Forelimb muscle (tissue), 1 donor: ENCODE measurements at regions not wholly inside any gene's neighbourhood (a gene's known extent, or its start where the extent isn't known, plus 50 kb on each side); places are given as distances from the start of the nearest gene placed in this dataset.
A peak's percentile ranks its signal among the peaks of the same experiment; 100 is the strongest.
"Not testable (repeated sequence)": the region's sequence is repeated elsewhere in the genome, so short reads cannot be mapped to it uniquely, and the experiment has no call there.

ENCODE experiments used
- DNase-seq: peaks from one replicate; pipeline ENCODE4 v3.0.0-alpha.2; 2013; ENCODE audit warnings: low read depth

DNA sequence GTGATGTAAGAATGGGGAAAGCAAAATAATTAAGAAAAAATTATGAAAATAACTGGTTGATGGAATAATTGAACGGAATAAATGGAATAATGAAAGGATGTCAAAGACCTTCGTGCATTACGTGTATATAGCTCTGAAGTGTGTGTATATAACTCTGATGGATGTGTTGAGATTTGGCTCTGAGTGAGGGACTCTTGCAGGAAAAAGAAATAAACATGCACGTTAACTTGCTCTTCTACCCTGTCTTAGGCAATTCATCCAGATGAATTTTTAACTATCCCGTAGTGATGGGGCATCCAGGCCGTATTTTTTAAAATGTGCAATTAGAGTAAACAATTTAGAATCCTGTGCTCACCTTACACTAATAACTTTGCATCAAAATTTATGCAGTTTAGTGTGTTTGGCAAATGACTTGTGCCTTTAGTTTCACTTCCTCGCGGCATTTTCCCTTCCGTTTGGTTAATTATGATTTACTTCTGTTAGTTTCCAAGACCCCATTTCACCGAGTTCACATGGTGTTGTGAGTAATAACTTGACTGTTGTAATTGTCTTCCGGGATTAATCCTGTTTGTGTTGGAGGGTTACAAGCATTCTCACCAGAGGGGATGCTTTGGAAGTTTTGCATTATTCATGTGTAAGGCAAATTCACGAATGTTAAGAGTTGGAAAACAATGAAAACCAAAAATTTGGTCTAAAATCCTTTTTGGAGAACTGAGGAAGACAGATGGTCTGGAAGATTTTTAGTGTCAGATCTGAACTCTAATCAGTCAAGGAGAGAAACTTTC is 256.5 kb upstream of the FAT1 start:
- no peak for DNase-seq

DNA sequence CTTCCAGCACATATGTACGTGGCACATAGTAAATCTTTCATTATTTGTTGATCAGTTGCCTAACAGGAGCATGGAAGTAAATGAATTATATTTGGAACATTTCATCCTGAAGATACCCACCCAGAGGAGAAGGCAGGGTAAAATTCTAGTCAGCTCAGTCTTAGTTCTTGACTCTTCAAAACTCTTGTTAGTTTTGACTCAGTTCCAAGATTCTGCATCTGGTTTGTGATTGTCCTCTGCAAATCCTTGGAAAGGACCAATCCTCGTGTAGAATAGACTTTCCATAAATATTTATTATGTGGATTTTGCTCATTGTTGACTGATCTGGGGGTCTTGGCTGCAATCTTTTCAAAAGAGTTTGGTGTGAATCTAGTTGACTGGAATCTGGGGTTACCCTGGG is 257.5 kb upstream of the FAT1 start:
- DNase-seq: no peak

DNA sequence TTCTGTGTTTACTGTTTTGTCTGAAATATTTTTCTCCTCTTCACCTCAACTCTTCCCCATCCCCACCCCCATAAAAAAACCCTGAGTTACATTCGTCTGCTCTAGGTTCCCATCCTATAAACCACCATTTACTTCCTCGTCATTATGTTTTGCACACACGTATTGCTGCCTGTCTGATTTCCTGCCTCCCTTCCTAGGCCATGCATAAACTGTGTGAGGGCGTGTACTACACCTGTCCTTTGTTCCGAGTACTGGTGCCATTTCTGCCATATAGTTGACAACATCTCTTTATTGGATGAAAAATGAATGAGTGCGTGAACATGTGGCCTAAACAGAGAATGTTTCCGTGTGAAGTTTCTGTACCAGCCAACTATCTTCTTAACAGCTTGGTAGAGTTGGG is 258.5 kb upstream of the FAT1 start:
- no peak for DNase-seq

DNA sequence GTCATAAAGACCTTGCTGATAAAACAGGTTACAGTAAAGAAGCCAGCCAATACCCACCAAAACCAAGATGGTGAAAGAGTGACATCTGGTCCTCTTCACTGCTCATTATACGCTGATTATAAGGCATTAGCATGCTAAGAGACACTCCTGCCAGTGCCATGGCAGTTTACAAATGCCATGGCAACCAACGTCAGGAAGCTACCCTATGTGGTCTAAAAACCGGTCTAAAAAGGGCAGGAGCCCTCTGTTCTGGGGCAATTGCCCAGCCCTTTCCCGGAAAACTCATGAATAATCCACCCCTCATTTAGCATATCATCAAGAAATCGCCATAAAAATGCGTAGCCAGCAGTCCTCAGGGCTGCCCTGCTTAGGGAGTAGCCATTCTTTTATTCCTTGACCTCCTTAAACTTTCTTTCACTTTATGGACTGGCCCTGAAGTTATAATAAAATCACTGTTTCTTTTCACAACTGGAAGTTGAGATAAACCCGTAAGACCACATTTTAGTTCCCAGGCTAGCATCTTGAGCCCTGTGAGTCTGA is 260.5 kb upstream of the FAT1 start:
- DNase-seq: no peak

DNA sequence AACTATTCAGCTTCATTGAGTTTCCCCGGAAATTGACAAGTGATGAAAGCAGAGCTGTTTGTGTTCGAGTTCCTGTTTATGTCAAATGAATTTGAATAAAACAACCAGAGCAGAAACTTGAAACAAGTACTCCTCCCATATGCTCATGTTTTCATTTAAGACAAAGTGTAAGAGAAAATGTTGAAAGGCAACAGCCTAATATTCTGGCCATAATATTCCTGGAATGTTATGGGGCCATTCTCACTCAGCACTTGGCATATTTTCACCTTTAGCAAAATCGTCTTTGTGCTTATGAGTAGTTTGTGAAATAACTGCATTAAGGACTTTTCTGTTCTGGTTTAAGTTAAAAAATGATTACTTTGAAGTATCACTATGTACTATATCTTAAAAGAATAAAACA is 276.0 kb upstream of the FAT1 start:
- DNase-seq: no peak

DNA sequence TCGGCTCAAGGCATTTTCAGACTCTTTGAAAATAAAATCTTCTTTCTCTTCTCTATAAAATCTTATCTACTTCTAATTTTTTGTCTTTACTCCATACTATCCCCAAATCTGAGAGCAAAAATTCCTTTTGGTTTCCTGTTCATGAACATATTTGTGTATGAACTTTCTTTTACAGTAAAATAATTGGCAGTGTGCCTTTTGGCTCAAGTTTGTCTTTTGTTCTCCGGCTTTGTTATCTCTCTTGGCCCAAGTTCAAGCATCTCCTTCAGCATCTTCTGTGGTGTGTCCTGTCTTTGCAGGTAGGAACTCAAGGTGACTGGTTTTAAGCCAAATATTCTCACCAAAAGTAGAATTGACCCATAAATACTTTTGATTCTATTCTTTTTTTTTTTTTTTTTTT is 276.6 kb upstream of the FAT1 start:
- no peak for DNase-seq

DNA sequence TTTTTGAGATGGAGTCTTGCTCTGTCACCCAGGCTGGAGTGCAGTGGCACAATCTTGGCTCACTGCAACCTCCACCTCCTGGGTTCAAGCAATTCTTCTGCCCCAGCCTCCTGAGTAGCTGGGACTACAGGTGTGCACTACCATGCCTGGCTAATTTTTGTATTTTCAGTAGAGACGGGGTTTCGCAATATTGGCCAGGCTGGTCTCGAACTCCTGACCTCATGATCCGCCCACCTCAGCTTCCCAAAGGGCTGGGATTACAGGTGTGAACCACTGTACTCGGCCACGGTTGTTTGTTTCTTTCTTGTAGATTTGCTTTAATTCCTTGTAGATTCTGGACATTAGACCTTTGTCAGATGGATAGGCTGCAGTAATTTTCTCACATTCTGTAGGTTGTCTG is 278.5 kb upstream of the FAT1 start:
- DNase-seq: not testable (repeated sequence)

DNA sequence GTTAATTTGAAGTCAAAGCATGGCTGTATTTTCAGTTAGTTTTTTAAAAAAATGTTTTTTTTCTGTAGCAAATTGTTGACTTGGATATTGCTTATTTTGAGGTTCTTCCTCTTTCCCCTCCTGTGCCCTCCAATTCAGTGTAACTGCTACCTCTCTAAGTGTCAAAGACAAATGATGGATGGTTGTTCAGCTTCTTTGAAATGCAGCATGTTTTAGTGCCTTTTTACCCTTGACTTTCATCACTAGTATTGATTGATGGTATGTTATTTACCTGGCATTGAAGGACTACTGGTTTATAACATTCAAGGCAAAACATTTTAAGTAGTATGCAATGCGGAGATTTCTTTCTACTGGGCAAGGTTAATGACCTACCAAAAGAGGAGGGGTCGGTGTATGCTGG is 281.0 kb upstream of the FAT1 start:
- no peak for DNase-seq

DNA sequence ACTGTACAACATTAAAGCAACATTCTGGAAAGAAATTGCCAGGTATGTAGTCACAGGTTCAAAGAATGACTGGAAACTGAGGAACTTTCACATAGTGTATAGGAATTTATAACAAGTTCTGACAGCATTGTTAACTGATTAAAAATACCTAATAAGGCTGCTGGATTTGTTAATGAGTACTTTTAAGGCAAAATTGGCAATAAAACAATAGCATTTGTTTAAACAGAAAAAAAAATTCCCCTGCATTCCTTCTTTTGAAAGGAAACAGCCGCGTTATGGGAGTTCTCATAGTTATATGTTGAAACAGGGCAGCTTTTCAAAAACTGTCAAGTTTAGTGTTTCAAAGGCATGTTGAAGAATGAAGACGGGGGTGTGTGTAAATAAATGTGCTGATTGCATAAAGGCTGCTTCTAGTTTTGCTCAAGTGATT is 282.5 kb upstream of the FAT1 start:
- no peak for DNase-seq

DNA sequence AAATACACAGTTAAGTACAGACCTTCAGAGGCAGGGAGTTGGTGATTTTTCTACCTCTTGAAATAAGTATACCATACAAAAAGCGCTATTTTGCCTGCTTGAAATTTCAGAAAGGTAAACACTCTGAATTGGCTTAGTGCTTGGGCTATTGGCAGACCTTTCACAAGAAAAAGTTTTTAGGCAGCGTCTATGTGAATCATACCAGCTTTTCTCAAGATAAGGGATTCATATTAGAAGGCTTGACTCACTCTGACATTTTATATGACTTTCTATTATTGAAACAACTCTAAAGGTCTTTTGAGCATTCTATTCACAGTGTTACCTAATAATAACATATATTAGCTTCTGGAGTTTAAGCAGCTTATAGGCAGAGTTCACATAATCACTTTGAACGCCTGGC is 286.4 kb upstream of the FAT1 start:
- DNase-seq: no peak

DNA sequence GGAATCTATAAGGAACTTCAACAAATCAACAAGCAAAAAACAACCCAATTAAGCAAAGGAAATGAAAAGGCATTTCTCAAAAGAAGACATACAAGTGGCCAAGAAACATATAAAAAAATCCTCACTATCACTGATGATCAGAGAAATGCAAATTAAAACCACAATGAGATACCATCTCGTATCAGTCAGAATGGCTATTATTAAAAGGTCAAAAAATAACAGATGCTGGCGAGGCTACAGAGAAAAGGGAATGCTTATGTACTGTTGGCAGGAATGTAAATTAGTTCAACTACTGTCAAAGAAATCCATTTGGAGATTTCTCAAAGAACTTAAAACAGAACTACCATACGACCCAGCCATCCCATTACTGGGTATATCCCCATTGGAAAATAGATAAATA is 292.4 kb upstream of the FAT1 start:
- no peak for DNase-seq

DNA sequence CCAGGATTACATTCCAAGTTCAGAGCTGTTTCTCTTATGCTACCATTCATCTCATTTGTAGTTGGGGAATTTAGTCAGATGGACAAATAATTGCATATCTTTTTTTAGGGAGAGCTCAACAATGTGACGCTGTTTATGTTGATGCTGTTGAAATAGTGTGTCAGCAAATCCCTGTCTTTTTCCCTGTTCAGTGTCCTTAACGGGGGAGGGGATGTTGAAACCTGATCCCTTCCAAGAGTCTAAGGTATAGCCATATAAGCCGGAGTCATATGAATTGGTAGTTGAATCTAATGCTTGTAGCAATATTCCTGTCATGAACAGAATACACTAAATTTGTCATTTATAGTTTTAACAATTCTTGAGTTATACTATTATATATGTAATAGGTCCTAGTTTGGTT is 293.5 kb upstream of the FAT1 start:
- DNase-seq: no peak

DNA sequence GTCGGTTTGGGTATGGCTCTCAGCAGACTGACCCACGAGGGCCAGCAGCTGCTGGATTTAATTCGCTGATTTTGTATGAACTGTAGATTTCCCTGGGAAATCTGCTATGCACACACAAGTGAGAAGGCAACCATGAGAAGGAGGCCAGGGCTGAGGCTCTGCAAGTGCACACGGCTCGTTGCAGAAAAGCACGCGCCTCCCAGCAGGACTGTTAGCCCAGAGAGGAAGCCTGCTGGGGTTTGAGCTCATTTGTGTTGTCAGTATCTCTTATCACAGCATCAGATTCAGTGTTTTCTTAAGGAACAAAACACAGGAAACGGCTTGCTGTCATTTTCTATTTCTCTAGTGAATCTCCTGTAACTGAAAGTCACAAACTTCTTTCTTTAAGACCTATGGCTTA is 296.2 kb upstream of the FAT1 start:
- no peak for DNase-seq

DNA sequence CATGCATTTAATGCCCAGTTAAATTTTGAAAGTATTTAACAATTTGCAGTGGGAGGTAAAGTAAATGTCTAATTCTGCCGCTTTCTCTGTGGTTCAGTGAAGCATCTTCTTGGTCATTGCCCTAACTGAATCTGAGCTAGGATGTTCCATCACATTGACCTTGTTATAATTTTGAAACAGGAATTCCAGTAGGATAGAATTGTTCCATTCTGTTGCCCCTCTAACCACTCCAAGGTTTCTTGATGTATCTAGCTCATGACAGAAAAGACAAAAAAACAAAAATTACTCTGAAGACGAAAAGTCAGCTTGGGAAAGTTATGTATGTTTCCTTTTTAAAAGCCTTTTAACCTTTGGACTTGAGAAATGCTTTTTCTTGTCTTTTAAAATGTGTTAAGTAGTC is 297.0 kb upstream of the FAT1 start:
- no peak for DNase-seq

DNA sequence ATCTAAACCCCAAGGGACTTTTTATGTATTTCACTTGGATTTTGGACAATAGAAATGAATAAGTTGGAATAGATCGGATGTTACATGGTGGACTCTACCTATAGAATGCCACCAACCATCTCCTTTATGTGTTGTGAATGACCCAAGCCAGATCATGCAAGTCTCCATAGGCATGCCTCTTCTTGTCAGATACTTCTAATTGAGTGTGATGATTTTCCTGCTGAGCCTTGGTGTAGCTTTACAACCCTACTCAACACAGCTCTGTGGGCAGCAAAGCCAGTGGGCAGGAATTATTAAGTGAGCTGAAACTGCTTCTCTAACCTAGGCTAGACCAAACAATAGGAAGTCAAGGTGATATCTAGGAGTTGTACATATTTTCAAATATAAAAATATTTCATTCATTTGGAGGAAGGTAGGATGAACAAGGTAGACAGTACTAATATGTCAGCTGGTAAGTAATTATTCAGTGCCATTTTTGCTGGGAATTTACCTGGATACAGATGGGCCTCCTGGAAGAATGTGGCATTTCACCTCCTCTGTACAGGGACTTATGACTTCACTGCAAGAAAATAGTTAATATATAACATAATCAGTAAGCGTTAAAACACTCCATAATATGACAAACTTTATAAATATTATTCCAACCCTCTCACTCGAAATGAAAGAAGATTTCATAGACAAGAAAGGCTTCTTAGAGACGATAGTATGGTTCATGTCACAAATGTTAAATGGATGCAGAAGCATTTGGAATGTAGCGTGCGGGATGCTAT is 298.0 kb upstream of the FAT1 start:
- no peak for DNase-seq

DNA sequence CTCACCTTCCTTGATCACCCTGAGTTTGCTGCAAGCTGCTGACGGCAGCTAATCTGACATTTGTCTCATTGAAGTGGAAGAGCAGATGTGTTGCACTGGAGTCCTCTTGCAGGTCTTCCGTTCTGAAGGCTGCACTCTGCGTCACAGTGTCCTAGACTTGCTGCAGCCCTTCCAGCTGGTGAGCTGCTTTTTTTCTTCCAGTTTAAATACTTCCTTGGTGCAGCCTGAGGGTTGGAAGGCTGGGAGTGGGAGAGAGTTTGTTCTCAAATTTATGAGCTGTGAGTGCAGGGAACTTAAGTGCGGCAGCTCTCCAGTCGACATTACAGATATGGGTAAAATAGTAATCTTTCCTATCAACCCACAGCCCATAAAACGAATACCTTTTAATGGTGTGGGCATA is 303.6 kb upstream of the FAT1 start:
- DNase-seq: peak; percentile 20

DNA sequence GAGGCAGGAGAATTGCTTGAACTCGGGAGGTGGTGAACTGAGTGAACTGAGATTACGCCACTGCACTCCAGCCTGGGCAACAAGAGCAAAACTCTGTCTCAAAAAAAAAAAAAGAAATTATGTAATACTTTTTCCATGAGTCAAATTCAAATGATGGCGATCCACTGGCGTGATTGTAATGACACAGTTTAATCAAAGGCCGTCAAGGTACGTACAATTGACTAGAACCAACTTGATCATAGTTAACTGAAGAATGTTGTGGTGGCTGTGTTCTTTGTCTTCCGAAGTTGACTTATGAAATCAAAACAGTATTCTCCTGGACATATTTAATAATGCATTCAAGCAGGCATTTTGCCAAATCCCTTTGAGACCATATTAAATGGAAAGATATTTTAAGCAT is 318.6 kb upstream of the FAT1 start:
- no peak for DNase-seq

DNA sequence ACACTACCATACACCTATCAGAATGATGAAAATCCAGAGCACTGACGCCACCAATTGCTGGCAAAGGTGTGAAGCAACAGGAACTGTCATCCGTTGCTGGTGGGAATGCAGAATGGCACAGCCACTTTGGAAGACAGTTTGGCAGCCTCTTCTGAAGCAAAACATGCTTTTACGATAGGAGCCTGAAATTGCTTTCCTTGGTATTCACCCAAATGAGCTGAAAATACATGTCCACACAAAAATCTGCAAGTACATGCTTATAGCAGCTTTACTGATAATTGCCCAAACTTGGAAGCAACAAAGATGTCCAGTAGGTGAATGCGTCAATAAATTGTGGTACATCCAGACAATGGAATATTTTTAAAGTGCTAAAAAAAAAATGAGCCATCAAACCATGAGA is 322.8 kb upstream of the FAT1 start:
- no peak for DNase-seq

DNA sequence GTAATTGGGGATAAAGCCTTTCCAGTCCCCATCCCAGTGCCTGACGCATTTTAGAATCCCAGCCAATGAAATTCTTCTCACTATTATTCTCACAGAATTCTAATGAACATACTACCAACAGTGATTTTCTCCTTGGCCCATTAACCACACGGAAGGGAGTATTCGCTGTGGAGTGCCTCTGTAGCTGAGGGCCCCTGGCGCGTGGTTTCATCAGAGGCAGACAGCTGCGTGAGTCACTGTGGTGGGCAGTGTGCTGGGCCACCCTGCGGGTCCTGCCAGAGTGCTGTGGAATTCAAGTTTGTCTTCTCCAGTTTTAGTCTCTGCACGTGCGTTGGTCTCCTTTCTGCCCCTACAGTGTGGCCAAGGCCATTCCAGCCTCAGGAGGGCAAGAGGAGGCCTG is 335.4 kb upstream of the FAT1 start:
- no peak for DNase-seq

DNA sequence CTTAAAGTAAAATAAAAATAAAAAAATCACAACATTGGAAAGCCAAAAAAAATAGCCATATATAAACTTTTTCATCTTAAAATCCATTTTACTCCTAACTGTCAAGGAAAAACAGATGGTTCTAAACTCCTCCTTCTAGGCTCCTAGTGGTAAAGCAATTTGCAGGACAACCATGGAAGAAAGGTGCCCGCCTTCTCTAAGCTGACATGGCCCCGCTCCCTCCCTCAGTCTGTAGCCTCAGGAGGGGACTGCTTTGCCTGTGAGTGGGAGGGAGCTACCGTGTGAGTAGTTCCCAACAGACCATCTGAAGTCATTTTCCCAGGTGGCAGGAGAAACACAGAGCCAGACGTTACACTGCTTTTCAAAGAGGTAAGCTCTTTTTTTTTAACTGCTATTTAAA is 336.2 kb upstream of the FAT1 start:
- DNase-seq: no peak

DNA sequence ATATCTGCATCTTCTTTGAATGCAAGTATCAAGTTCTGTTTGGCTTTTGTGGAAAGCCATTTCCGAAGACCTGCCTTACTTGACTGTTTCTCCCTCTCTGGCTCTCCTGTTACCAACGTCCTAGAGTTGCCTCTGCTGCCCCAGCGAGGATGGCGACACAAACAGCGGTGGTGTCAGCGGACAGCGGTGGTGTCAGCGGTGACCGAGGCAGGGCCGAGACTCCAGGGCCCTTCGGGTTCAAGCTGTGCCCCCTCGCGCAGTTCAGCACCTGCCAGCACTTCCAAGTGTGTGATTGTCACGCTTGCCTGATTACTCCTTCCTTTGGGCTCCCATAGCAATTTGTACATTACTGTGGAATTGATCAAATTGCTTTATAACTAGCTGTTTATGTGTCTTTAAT is 336.9 kb upstream of the FAT1 start:
- no peak for DNase-seq

DNA sequence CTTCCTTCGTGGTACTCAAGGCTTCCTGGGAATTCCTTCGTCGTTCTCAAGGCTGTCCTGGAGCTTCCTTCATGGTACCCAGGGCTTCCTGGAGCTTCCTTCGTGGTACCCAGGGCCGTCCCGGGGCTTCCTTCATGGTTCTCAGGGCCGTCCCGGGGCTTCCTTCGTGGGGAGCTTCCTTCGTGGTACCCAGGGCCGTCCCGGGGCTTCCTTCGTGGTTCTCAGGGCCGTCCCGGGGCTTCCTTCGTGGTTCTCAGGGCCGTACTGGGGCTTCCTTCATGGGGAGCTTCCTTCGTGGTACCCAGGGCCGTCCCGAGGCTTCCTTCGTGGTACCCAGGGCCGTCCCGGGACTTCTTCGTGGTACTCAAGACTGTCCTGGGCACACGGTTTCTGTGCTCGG is 339.6 kb upstream of the FAT1 start:
- no peak for DNase-seq

DNA sequence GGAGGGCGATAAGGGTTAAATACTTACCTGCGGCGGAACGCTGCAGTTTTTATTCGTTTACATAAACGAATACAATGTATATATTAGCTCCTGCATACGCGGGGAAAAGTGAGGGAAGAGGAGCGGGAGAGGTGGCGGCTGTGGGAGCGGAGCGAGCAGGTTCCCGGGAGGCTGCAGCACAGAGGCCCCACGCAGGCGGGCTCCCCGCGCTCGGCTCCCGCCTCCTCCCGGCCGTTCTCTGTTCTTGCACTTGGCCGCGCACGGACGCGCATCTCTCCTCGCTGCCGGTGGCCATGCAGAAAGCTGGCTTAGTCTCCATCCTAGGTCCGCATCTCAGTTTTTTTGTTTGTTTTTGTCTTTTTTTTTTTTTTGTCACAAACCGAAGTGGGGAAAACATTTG is 340.4 kb upstream of the FAT1 start:
- DNase-seq: no peak
